HG02973 (cell line): ENCODE measurements at regions not wholly inside any gene's neighbourhood (a gene's known extent, or its start where the extent isn't known, plus 50 kb on each side); places are given as distances from the start of the nearest gene placed in this dataset.
"Not testable (repeated sequence)": the region's sequence is repeated elsewhere in the genome, so short reads cannot be mapped to it uniquely, and the experiment has no call there.

Source experiments
- ATAC-seq: cut with Tn5 transposase; IDR thresholded peaks from one replicate; pipeline ENCODE4 v1.9.1; 2021; ENCODE audit warnings: moderate library complexity; ENCODE audit not compliant: unreplicated experiment

GRCh38 chr2:217604527-217605194 lies 398.1 kb downstream of the TNS1 start:
- ATAC-seq: no peak

GRCh38 chr2:217601601-217602000 lies 401.2 kb downstream of the TNS1 start:
- no peak for ATAC-seq

- ATAC-seq: no peak
These were observed 402.9 kb downstream of the TNS1 start for GRCh38 chr2:217599906-217600305.

- no peak for ATAC-seq
These were observed 405.1 kb downstream of the TNS1 start for GRCh38 chr2:217597681-217598080.

- ATAC-seq: no peak
These were observed 405.6 kb downstream of the TNS1 start for GRCh38 chr2:217597145-217597544.

- ATAC-seq: peak; percentile 74
These were observed 409.1 kb downstream of the TNS1 start for GRCh38 chr2:217593732-217594131.

GRCh38 chr2:217588266-217588665 lies 414.5 kb downstream of the TNS1 start:
- ATAC-seq: no peak

- ATAC-seq: no peak
These were observed 417.4 kb downstream of the TNS1 start for GRCh38 chr2:217585362-217585761.

GRCh38 chr2:217580407-217580806 lies 422.4 kb downstream of the TNS1 start:
- ATAC-seq: not testable (repeated sequence)

- no peak for ATAC-seq
These were observed 429.2 kb downstream of the TNS1 start for GRCh38 chr2:217573571-217573970.

GRCh38 chr2:217570394-217570793 lies 432.4 kb downstream of the TNS1 start:
- ATAC-seq: no peak

GRCh38 chr2:217568289-217568971 lies 434.4 kb downstream of the TNS1 start:
- ATAC-seq: no peak

GRCh38 chr2:217563565-217563964 lies 439.2 kb downstream of the TNS1 start:
- ATAC-seq: no peak

- ATAC-seq: no peak
These were observed 439.8 kb downstream of the TNS1 start for GRCh38 chr2:217562871-217563480.

GRCh38 chr2:217559084-217559483 lies 443.7 kb downstream of the TNS1 start:
- no peak for ATAC-seq

GRCh38 chr2:217555081-217555876 lies 447.5 kb downstream of the TNS1 start:
- ATAC-seq: no peak

GRCh38 chr2:217553679-217554078 lies 449.1 kb downstream of the TNS1 start:
- no peak for ATAC-seq

- no peak for ATAC-seq
These were observed 449.6 kb downstream of the TNS1 start for GRCh38 chr2:217553202-217553601.

- ATAC-seq: no peak
These were observed 450.7 kb downstream of the TNS1 start for GRCh38 chr2:217552081-217552480.

- ATAC-seq: no peak
These were observed 451.4 kb downstream of the TNS1 start for GRCh38 chr2:217551252-217551899.

GRCh38 chr2:217539126-217539525 lies 463.7 kb downstream of the TNS1 start:
- no peak for ATAC-seq
